WI38 (cell line): ENCODE measurements at regions not wholly inside any gene's neighbourhood (a gene's known extent, or its start where the extent isn't known, plus 50 kb on each side); places are given as distances from the start of the nearest gene placed in this dataset.
A peak's percentile ranks its signal among the peaks of the same experiment; 100 is the strongest.

Experiments used
- H3K4me3 ChIP-seq: 2 replicates; pipeline ENCODE4 v1.5.1; 2011; ENCODE audit warnings: low read depth, mild to moderate bottlenecking, control low read depth, low read length
- TF ChIP-seq, protein P1 (sequence below): IDR thresholded peaks from 2 replicates; pipeline ENCODE4 v1.5.1; 2012; ENCODE audit warnings: low read depth, mild to moderate bottlenecking, control low read depth, low read length

DNA sequence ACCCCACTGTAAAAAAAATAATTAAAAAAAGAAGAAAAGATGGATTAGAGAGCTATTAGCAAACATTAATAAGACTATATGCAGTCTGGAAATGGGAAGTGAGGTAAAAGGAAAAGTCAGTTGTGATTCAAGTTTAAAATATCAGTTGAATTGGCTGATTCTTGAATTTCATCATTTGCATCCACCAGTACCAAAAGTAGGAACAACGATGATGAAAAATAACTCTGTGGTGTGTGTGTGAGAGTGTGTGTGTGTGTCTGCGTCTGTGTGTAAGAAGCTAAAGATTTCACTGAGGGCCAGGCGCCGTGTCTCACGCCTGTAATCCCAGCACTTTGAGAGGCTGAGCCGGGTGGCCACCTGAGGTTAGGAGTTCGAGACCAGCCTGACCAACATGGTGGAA is 56.0 kb upstream of the SLC4A7 start:
- TF ChIP-seq, protein P1, sequence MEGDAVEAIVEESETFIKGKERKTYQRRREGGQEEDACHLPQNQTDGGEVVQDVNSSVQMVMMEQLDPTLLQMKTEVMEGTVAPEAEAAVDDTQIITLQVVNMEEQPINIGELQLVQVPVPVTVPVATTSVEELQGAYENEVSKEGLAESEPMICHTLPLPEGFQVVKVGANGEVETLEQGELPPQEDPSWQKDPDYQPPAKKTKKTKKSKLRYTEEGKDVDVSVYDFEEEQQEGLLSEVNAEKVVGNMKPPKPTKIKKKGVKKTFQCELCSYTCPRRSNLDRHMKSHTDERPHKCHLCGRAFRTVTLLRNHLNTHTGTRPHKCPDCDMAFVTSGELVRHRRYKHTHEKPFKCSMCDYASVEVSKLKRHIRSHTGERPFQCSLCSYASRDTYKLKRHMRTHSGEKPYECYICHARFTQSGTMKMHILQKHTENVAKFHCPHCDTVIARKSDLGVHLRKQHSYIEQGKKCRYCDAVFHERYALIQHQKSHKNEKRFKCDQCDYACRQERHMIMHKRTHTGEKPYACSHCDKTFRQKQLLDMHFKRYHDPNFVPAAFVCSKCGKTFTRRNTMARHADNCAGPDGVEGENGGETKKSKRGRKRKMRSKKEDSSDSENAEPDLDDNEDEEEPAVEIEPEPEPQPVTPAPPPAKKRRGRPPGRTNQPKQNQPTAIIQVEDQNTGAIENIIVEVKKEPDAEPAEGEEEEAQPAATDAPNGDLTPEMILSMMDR: no peak
- H3K4me3 ChIP-seq: no peak overlapping the region

- H3K4me3 ChIP-seq: no peak overlapping the region
- TF ChIP-seq, protein P1: no peak
Measured at GRCh38 chr3:27536491-27536890, 52.3 kb upstream of the SLC4A7 start.

DNA sequence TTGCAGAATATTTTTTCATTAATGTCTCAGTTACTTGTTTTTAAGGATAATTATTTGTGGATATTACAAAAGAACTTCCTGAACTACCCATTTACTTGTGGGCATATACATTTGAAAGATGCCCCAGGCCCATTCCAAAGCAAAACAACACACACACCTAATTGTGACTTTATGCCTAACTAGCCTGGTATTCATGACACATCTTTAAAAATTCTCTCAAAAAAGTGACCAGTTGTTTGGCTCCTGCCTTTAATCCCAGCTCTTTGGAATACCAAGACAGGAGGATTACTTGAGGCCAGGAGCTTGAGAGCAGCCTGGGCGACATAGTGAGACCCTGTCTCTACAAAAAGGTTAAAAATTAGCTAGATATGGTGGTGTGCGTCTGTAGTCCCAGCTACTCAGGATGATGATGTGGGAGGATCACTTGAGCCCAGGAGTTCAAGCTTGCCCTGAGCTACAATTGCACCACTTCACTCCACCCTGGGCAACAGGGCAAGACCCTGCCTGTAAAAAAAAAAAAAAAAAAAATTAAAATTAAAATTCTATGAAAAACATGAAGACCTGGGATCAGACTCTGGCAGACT is 51.7 kb upstream of the SLC4A7 start:
- TF ChIP-seq, protein P1: no peak
- no peak overlapping the region for H3K4me3 ChIP-seq

- H3K4me3 ChIP-seq: peak overlapping the region; percentile 34
- TF ChIP-seq, protein P1: peak; percentile 48; the same call in 1 of the 2 replicates
Measured at GRCh38 chr3:27533718-27534573, 49.8 kb upstream of the SLC4A7 start.
